BLaER1 treated with 17β-estradiol and CSF1 and Interleukin-3, amounts not matched to agents 10 nM and 100 nM (cell line): ENCODE measurements at regions not wholly inside any gene's neighbourhood (a gene's known extent, or its start where the extent isn't known, plus 50 kb on each side); places are given as distances from the start of the nearest gene placed in this dataset.

ENCODE experiments used
- H3K27ac ChIP-seq, 11 experiments: shearing (Covaris generic); formaldehyde crosslinking; 2 replicates each; pipeline ENCODE4 v1.8.1; 2022
- H3K27me3 ChIP-seq, 11 experiments: shearing (Covaris generic); formaldehyde crosslinking; 2 replicates each; pipeline ENCODE4 v1.8.1; 2022
- H3K36me3 ChIP-seq, 11 experiments: shearing (Covaris generic); formaldehyde crosslinking; 2 replicates each; pipeline ENCODE4 v1.8.1; 2022
- H3K4me1 ChIP-seq, 10 experiments: shearing (Covaris generic); formaldehyde crosslinking; 2 replicates each; pipeline ENCODE4 v1.8.1; 2022
- H3K4me2 ChIP-seq, 11 experiments: shearing (Covaris generic); formaldehyde crosslinking; 2 replicates each; pipeline ENCODE4 v1.8.1; 2022
- H3K4me3 ChIP-seq, 10 experiments: shearing (Covaris generic); formaldehyde crosslinking; 2 replicates each; pipeline ENCODE4 v1.8.1; 2022
- H3K9ac ChIP-seq, 11 experiments: shearing (Covaris generic); formaldehyde crosslinking; 2 replicates each; pipeline ENCODE4 v1.8.1; 2022
- H3K9me3 ChIP-seq, 11 experiments: shearing (Covaris generic); formaldehyde crosslinking; replicated peaks in 1 of 11; 2 replicates each; pipeline ENCODE4 v1.8.1; 2022
- H4K20me1 ChIP-seq, 11 experiments: shearing (Covaris generic); formaldehyde crosslinking; 2 replicates each; pipeline ENCODE4 v1.8.1; 2022
- Cebpa-rat ChIP-seq, 11 experiments: shearing (Covaris generic); IDR thresholded peaks; 2 replicates each; pipeline ENCODE4 v1.8.1; 2022

GRCh38 chr5:174837919-174838902, 113.8 kb downstream of the MSX2 start:
- Histone ChIP-seq H3K4me1 (no peaks in the 10 kb centered on the region), H3K9ac (no peak overlapping the region), H3K27me3 (no peaks in the 10 kb centered on the region), H3K9me3 (peaks cover 0 to 19% (median 12%) of the 10 kb centered on the region in 11 experiments; a peak in 10 of 22 replicates), H3K27ac (no peak overlapping the region), H3K4me2 (no peak overlapping the region), H4K20me1 (no peaks in the 10 kb centered on the region), H3K4me3 (no peak overlapping the region), H3K36me3 (no peaks in the 10 kb centered on the region)
- TF ChIP-seq Cebpa-rat (IDR thresholded peaks at IDR 0.05) = no peak

GRCh38 chr5:174834081-174834480, 109.7 kb downstream of the MSX2 start:
- no peaks in the 10 kb centered on the region for H3K27me3 ChIP-seq
- no peak overlapping the region for H3K4me3 ChIP-seq
- no peak overlapping the region for H3K4me2 ChIP-seq
- no peaks in the 10 kb centered on the region for H4K20me1 ChIP-seq
- TF ChIP-seq Cebpa-rat (IDR thresholded peaks at IDR 0.05) = no peak
- H3K9me3 ChIP-seq = peaks cover 0 to 19% (median 12%) of the 10 kb centered on the region in 11 experiments; a peak in 10 of 22 replicates
- no peaks in the 10 kb centered on the region for H3K36me3 ChIP-seq
- no peak overlapping the region for H3K9ac ChIP-seq
- H3K4me1 ChIP-seq = 0 out of 20 replicates have a peak, but pooled peaks cover 0 to 5% (median 0%) of the 10 kb centered on the region in 10 experiments
- no peak overlapping the region for H3K27ac ChIP-seq

- no peak overlapping the region for H3K9ac ChIP-seq
- peaks cover 0 to 13% (median 9%) of the 10 kb centered on the region in 11 experiments; a peak in 9 of 22 replicates for H3K9me3 ChIP-seq
- H3K27ac ChIP-seq = no peak overlapping the region
- no peak overlapping the region for H3K4me2 ChIP-seq
- 0 out of 20 replicates have a peak, but pooled peaks cover 0 to 5% (median 0%) of the 10 kb centered on the region in 10 experiments for H3K4me1 ChIP-seq
- no peak overlapping the region for H3K4me3 ChIP-seq
- H3K27me3 ChIP-seq = no peaks in the 10 kb centered on the region
- no peaks in the 10 kb centered on the region for H3K36me3 ChIP-seq
- TF ChIP-seq Cebpa-rat (IDR thresholded peaks at IDR 0.05) = no peak
- H4K20me1 ChIP-seq = no peaks in the 10 kb centered on the region
Measured at GRCh38 chr5:174832811-174833210, 108.4 kb downstream of the MSX2 start.

GRCh38 chr5:174832025-174832424, 107.6 kb downstream of the MSX2 start:
- TF ChIP-seq Cebpa-rat (IDR thresholded peaks at IDR 0.05) = no peak; a peak in 1 of 22 replicates
- Histone ChIP-seq H3K27me3 (no peaks in the 10 kb centered on the region), H3K9me3 (peaks cover 0 to 7% (median 3%) of the 10 kb centered on the region in 11 experiments; a peak in 3 of 22 replicates), H3K4me2 (no peak overlapping the region), H3K4me3 (no peak overlapping the region), H4K20me1 (no peaks in the 10 kb centered on the region), H3K4me1 (0 out of 20 replicates have a peak, but pooled peaks cover 0 to 5% (median 0%) of the 10 kb centered on the region in 10 experiments), H3K27ac (no peak overlapping the region), H3K9ac (no peak overlapping the region), H3K36me3 (no peaks in the 10 kb centered on the region)

GRCh38 chr5:174831031-174831660, 106.8 kb downstream of the MSX2 start:
- Histone ChIP-seq H3K4me3 (no peak overlapping the region), H3K36me3 (no peaks in the 10 kb centered on the region), H3K27ac (no peak overlapping the region), H3K9me3 (no peaks in the 10 kb centered on the region), H3K4me1 (0 out of 20 replicates have a peak, but pooled peaks cover 0 to 5% (median 0%) of the 10 kb centered on the region in 10 experiments), H3K4me2 (no peak overlapping the region), H3K9ac (no peak overlapping the region), H3K27me3 (no peaks in the 10 kb centered on the region), H4K20me1 (no peaks in the 10 kb centered on the region)
- no peak for TF ChIP-seq Cebpa-rat (IDR thresholded peaks at IDR 0.05)

GRCh38 chr5:174829511-174829864, 105.1 kb downstream of the MSX2 start:
- Histone ChIP-seq H3K4me1 (0 out of 20 replicates have a peak, but pooled peaks cover 0 to 5% (median 0%) of the 10 kb centered on the region in 10 experiments), H4K20me1 (no peaks in the 10 kb centered on the region), H3K9ac (no peak overlapping the region), H3K27ac (no peak overlapping the region), H3K4me3 (no peak overlapping the region), H3K36me3 (no peaks in the 10 kb centered on the region), H3K9me3 (no peaks in the 10 kb centered on the region), H3K4me2 (no peak overlapping the region), H3K27me3 (no peaks in the 10 kb centered on the region)
- no peak for TF ChIP-seq Cebpa-rat (IDR thresholded peaks at IDR 0.05)

GRCh38 chr5:174828804-174829510, 104.6 kb downstream of the MSX2 start:
- H3K4me3 ChIP-seq = no peak overlapping the region
- H3K27ac ChIP-seq = no peak overlapping the region
- TF ChIP-seq Cebpa-rat (IDR thresholded peaks at IDR 0.05) = no peak
- H3K4me1 ChIP-seq = 0 out of 20 replicates have a peak, but pooled peaks cover 0 to 5% (median 0%) of the 10 kb centered on the region in 10 experiments
- no peak overlapping the region for H3K9ac ChIP-seq
- H3K27me3 ChIP-seq = no peaks in the 10 kb centered on the region
- H4K20me1 ChIP-seq = no peaks in the 10 kb centered on the region
- no peaks in the 10 kb centered on the region for H3K36me3 ChIP-seq
- H3K4me2 ChIP-seq = no peak overlapping the region
- no peaks in the 10 kb centered on the region for H3K9me3 ChIP-seq

- H3K4me1 ChIP-seq = 0 out of 20 replicates have a peak, but pooled peaks cover 0 to 4% (median 0%) of the 10 kb centered on the region in 10 experiments
- no peak overlapping the region for H3K9ac ChIP-seq
- H3K36me3 ChIP-seq = no peaks in the 10 kb centered on the region
- no peak overlapping the region for H3K27ac ChIP-seq
- no peaks in the 10 kb centered on the region for H4K20me1 ChIP-seq
- H3K4me2 ChIP-seq = no peak overlapping the region
- no peaks in the 10 kb centered on the region for H3K27me3 ChIP-seq
- H3K9me3 ChIP-seq = no peaks in the 10 kb centered on the region
- no peak overlapping the region for H3K4me3 ChIP-seq
- TF ChIP-seq Cebpa-rat (IDR thresholded peaks at IDR 0.05) = no peak
Measured at GRCh38 chr5:174827558-174827957, 103.2 kb downstream of the MSX2 start.

GRCh38 chr5:174825587-174825986, 101.2 kb downstream of the MSX2 start:
- Histone ChIP-seq H3K27me3 (no peaks in the 10 kb centered on the region), H3K4me2 (no peak overlapping the region), H3K9ac (no peak overlapping the region), H3K4me3 (no peak overlapping the region), H3K36me3 (no peaks in the 10 kb centered on the region), H3K4me1 (no peaks in the 10 kb centered on the region), H3K9me3 (no peaks in the 10 kb centered on the region), H4K20me1 (no peaks in the 10 kb centered on the region), H3K27ac (no peak overlapping the region)
- TF ChIP-seq Cebpa-rat (IDR thresholded peaks at IDR 0.05) = no peak
